Spleen (tissue), 11 donors: ENCODE measurements at regions not wholly inside any gene's neighbourhood (a gene's known extent, or its start where the extent isn't known, plus 50 kb on each side); places are given as distances from the start of the nearest gene placed in this dataset.

ENCODE experiments used
- DNase-seq: peaks from one replicate; pipeline ENCODE4 v3.0.0-alpha.2; 2020
- H3K27ac ChIP-seq, 8 donors: fragments of 200-600 bp; sonication (generic) in 7 of 8; 1 replicate in 4 of 8; 2 replicates in 4 of 8; pipeline versions ENCODE4 v1.5.0 to v1.8.0; 2016 to 2021; ENCODE audit warnings: inconsistent platforms in 4 of 8, mild to moderate bottlenecking in 4 of 8, moderate library complexity in 1 of 8
- H3K27me3 ChIP-seq, 7 donors: fragments of 200-600 bp; sonication (generic) in 6 of 7; replicated peaks in 1 of 7; 1 replicate in 4 of 7; 2 replicates in 3 of 7; pipeline versions ENCODE4 v1.5.0 to v1.8.0; 2016 to 2021; ENCODE audit warnings: inconsistent platforms in 3 of 7, mild to moderate bottlenecking in 1 of 7
- H3K36me3 ChIP-seq, 6 donors: fragments of 200-600 bp; sonication (generic) in 5 of 6; 1 replicate in 4 of 6; 2 replicates in 2 of 6; pipeline versions ENCODE4 v1.5.0 to v1.8.0; 2016 to 2021; ENCODE audit warnings: inconsistent platforms in 2 of 6
- H3K4me1 ChIP-seq, 6 donors: fragments of 200-600 bp; sonication (generic) in 5 of 6; 1 replicate in 3 of 6; 2 replicates in 3 of 6; pipeline versions ENCODE4 v1.5.0 to v1.8.0; 2016 to 2021; ENCODE audit warnings: inconsistent platforms in 3 of 6
- H3K4me3 ChIP-seq, 8 donors: fragments of 200-600 bp; sonication (generic) in 7 of 8; 1 replicate in 4 of 8; 2 replicates in 4 of 8; pipeline versions ENCODE4 v1.5.0 to v1.8.0; 2016 to 2021; ENCODE audit warnings: inconsistent platforms in 4 of 8, mild to moderate bottlenecking in 4 of 8, moderate library complexity in 2 of 8
- H3K9me3 ChIP-seq, 8 donors: fragments of 200-600 bp; sonication (generic) in 7 of 8; 1 replicate in 4 of 8; 2 replicates in 4 of 8; pipeline versions ENCODE4 v1.5.0 to v1.8.0; 2016 to 2021; ENCODE audit warnings: inconsistent platforms in 4 of 8
- CTCF ChIP-seq, 11 experiments: fragments of 200-600 bp in 7 of 11; fragments of 450-650 bp in 4 of 11; sonication (generic) in 4 of 11; IDR thresholded peaks in 8 of 11; conservative IDR thresholded peaks in 3 of 11; 1 replicate in 7 of 11; 2 replicates in 4 of 11; pipeline versions ENCODE4 v1.4.0 to v1.8.0; 2016 to 2021; ENCODE audit warnings: antibody characterized with exemption in 11 of 11, inconsistent platforms in 4 of 11, mild to moderate bottlenecking in 1 of 11
- POLR2A ChIP-seq, 3 donors: fragments of 450-650 bp; IDR thresholded peaks; one replicate each; pipeline ENCODE4 v1.5.1; 2017; ENCODE audit warnings: antibody characterized with exemption in 3 of 3, mild to moderate bottlenecking in 1 of 3
- POLR2AphosphoS5 ChIP-seq, 3 donors: sonication (generic); formaldehyde crosslinking; IDR thresholded peaks; one replicate each; pipeline ENCODE4 v1.5.1; 2017; ENCODE audit warnings: antibody characterized with exemption in 3 of 3
- WGBS, 5 donors: extraction: QIAGEN DNeasy Blood & Tissue Kit in 3 of 5; methylation state at CpG; one replicate each; pipeline versions ENCODE4 v1.1.5 to v1.1.7; 2013 to 2018; 5-methylcytosine and 5-hydroxymethylcytosine counted together
- intact Hi-C: fragments of 100-400 bp; cut with DNase I; formaldehyde crosslinking; loops from one replicate; pipeline ENCODE4 v1.15.0; 2023; ENCODE audit warnings: low total_unique reads
- donor health status: healthy with polysubstance abuse.
- donor health status: DM: no; HTN: no; CAD: no; lungs with moderate emphysema.
- donor health status: DM: no; HTN: no; CAD: no.
- donor health status: Bipolar disorder and iron deficiency.
- donor health status: healthy.
- donor health status: DM: no; HTN: no; CAD: no.
- donor health status: DM: yes; HTN: yes; CAD: no.

GRCh38 chr12:113645183-113645582 is 173.5 kb upstream of the LHX5 start:
- WGBS, 5 donors, result 62 to 88% (median 81%) methylated on average over 2 of the region's 2 CpGs
- Histone ChIP-seq H3K9me3 (no peaks in the 10 kb centered on the region), H3K27me3 (peaks cover 0 to 89% (median 11%) of the 10 kb centered on the region in 7 donors), H3K36me3 (no peaks in the 10 kb centered on the region), H3K27ac (no peak overlapping the region), H3K4me1 (no peaks in the 10 kb centered on the region), H3K4me3 (no peak overlapping the region)
- intact Hi-C loops, result no loop called here
- no peak for TF ChIP-seq CTCF (IDR thresholded peaks at IDR 0.05 in 8 of 11, conservative IDR thresholded peaks at IDR 0.05 in 3 of 11)
- TF ChIP-seq POLR2AphosphoS5 (IDR thresholded peaks at IDR 0.05), result no peak
- no peak for TF ChIP-seq POLR2A (IDR thresholded peaks at IDR 0.05)
- no peak for DNase-seq

- WGBS, 5 donors, result 40 to 49% (median 46%) methylated on average over 8 of the region's 8 CpGs
- intact Hi-C loops, result no loop called here
- no peak for DNase-seq
- Histone ChIP-seq H3K36me3 (no peaks in the 10 kb centered on the region), H3K4me3 (no peak overlapping the region), H3K4me1 (no peaks in the 10 kb centered on the region), H3K27ac (no peak overlapping the region), H3K9me3 (no peaks in the 10 kb centered on the region), H3K27me3 (peaks cover 0 to 91% (median 17%) of the 10 kb centered on the region in 7 donors)
- no peak for TF ChIP-seq CTCF (IDR thresholded peaks at IDR 0.05 in 8 of 11, conservative IDR thresholded peaks at IDR 0.05 in 3 of 11)
- TF ChIP-seq POLR2A (IDR thresholded peaks at IDR 0.05), result no peak
- TF ChIP-seq POLR2AphosphoS5 (IDR thresholded peaks at IDR 0.05), result no peak
Observed at GRCh38 chr12:113643177-113643974, 171.7 kb upstream of the LHX5 start.

GRCh38 chr12:113642672-113643071 is 171.0 kb upstream of the LHX5 start:
- Histone ChIP-seq H3K4me3 (no peak overlapping the region), H3K4me1 (no peaks in the 10 kb centered on the region), H3K36me3 (no peaks in the 10 kb centered on the region), H3K27ac (no peak overlapping the region), H3K27me3 (peaks cover 0 to 93% (median 17%) of the 10 kb centered on the region in 7 donors), H3K9me3 (no peaks in the 10 kb centered on the region)
- intact Hi-C loops, result no loop called here
- 39 to 75% (median 55%) methylated on average over 2 of the region's 2 CpGs for WGBS, 5 donors
- DNase-seq, result no peak
- no peak for TF ChIP-seq CTCF (IDR thresholded peaks at IDR 0.05 in 8 of 11, conservative IDR thresholded peaks at IDR 0.05 in 3 of 11)

- DNase-seq, result no peak
- TF ChIP-seq POLR2AphosphoS5 (IDR thresholded peaks at IDR 0.05) (no peak), CTCF (IDR thresholded peaks at IDR 0.05 in 8 of 11, conservative IDR thresholded peaks at IDR 0.05 in 3 of 11) (no peak), POLR2A (IDR thresholded peaks at IDR 0.05) (no peak)
- intact Hi-C loops, result no loop called here
- H3K9me3 ChIP-seq, result no peaks in the 10 kb centered on the region
- WGBS, 5 donors, result 58 to 82% (median 64%) methylated on average over 3 of the region's 3 CpGs
- H3K27me3 ChIP-seq, result peaks cover 0 to 93% (median 17%) of the 10 kb centered on the region in 7 donors
- H3K36me3 ChIP-seq, result no peaks in the 10 kb centered on the region
- H3K27ac ChIP-seq, result no peak overlapping the region
- H3K4me1 ChIP-seq, result no peaks in the 10 kb centered on the region
- no peak overlapping the region for H3K4me3 ChIP-seq
Observed at GRCh38 chr12:113642216-113642615, 170.5 kb upstream of the LHX5 start.
